ENCODE measurements at regions not wholly inside any gene's neighbourhood (a gene's known extent, or its start where the extent isn't known, plus 50 kb on each side); places are given as distances from the start of the nearest gene placed in this dataset.

DNA sequence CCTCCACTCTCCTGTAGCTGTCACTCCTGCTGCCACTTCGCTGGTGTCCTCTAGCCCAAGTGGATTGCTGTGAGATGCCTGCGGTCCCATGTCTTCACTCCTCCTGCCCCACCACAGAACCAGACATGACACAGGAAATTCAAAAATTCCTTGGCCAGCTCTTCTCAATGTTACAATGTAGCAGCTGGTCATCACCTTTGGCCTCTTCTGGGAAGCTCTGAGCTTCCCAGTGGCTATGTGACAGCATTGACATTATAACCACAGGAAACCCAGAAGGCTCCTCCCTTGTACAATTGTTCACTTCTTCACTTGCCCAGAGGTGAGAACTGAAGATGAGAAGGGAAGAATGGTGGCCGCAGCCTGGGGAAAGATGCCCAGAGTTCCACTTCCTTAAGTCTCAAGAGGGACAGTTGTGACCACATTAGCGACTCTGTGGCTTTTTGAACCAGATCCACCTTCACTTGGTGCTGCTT is 76.1 kb upstream of the NAA20 start:
- no peak for FAIRE-seq
- Mint-ChIP-seq H3K27me3 (ENCODE audit: low read depth, unreplicated experiment) (no peaks in the 10 kb centered on the region), H3K36me3 (ENCODE audit: low read depth, unreplicated experiment) (peaks cover 17% of the 10 kb centered on the region), H3K4me3 (ENCODE audit: unreplicated experiment) (no peak overlapping the region), H3K4me1 (ENCODE audit: low read depth, unreplicated experiment) (peaks cover 24% of the 10 kb centered on the region), H3K27ac (ENCODE audit: unreplicated experiment) (no peak overlapping the region), H3K9me3 (ENCODE audit: unreplicated experiment) (peaks cover 3% of the 10 kb centered on the region)
- Histone ChIP-seq H3K79me2 (ENCODE audit: insufficient read depth, low read length) (no peaks in the 10 kb centered on the region), H3K4me3 (ENCODE audit: insufficient read depth, low read depth, low read length) (no peak overlapping the region), H3K27ac (ENCODE audit: low read depth, low read length) (no peak overlapping the region), H3K27me3 (ENCODE audit: insufficient read depth, low read length) (no peaks in the 10 kb centered on the region), H4K20me1 (ENCODE audit: insufficient read depth, low read length) (no peaks in the 10 kb centered on the region), H3K4me1 (ENCODE audit: insufficient read depth, low read length) (peaks cover 18% of the 10 kb centered on the region), H3K36me3 (ENCODE audit: insufficient read depth, low read length) (no peaks in the 10 kb centered on the region), H3K9ac (ENCODE audit: low read length) (no peak overlapping the region), H3K9me3 (ENCODE audit: insufficient read depth, low read depth, low read length) (no peaks in the 10 kb centered on the region), H3K4me2 (ENCODE audit: low read length) (no peak overlapping the region), H2AFZ (ENCODE audit: low read depth, low read length) (no peak overlapping the region)
- DNase-seq (ENCODE audit: low read depth) = no peak
- TF ChIP-seq EZH2 (IDR thresholded peaks at IDR 0.05; ENCODE audit: insufficient read depth, low read length) = no peak
- TF ChIP-seq, protein P1, sequence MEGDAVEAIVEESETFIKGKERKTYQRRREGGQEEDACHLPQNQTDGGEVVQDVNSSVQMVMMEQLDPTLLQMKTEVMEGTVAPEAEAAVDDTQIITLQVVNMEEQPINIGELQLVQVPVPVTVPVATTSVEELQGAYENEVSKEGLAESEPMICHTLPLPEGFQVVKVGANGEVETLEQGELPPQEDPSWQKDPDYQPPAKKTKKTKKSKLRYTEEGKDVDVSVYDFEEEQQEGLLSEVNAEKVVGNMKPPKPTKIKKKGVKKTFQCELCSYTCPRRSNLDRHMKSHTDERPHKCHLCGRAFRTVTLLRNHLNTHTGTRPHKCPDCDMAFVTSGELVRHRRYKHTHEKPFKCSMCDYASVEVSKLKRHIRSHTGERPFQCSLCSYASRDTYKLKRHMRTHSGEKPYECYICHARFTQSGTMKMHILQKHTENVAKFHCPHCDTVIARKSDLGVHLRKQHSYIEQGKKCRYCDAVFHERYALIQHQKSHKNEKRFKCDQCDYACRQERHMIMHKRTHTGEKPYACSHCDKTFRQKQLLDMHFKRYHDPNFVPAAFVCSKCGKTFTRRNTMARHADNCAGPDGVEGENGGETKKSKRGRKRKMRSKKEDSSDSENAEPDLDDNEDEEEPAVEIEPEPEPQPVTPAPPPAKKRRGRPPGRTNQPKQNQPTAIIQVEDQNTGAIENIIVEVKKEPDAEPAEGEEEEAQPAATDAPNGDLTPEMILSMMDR (IDR thresholded peaks at IDR 0.05; ENCODE audit: insufficient read depth, low read depth, low read length) = no peak

DNA sequence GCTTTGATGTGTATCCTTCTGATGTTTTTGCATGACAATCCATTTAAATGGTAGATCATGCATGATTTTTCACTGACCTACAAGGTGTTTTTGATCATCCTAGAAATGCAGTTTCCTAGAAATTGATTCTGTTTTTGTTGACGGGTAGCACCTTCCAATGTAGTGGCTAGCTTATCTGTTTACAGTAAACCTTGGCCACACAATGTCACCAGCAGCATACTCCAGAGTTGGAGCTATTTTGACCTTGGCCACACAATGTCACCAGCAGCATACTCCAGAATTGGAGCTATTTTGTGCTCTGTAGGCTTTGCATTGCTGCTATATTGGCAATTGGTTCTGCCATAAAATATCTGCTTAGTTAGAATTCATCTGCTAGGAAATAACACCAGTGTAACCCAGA is 74.6 kb upstream of the NAA20 start:
- Mint-ChIP-seq H3K27ac (ENCODE audit: unreplicated experiment) (no peak overlapping the region), H3K4me1 (ENCODE audit: low read depth, unreplicated experiment) (peaks cover 26% of the 10 kb centered on the region), H3K27me3 (ENCODE audit: low read depth, unreplicated experiment) (no peaks in the 10 kb centered on the region), H3K36me3 (ENCODE audit: low read depth, unreplicated experiment) (peaks cover 15% of the 10 kb centered on the region), H3K9me3 (ENCODE audit: unreplicated experiment) (peaks cover 3% of the 10 kb centered on the region), H3K4me3 (ENCODE audit: unreplicated experiment) (no peak overlapping the region)
- Histone ChIP-seq H3K9me3 (ENCODE audit: insufficient read depth, low read depth, low read length) (no peaks in the 10 kb centered on the region), H2AFZ (ENCODE audit: low read depth, low read length) (no peak overlapping the region), H3K9ac (ENCODE audit: low read length) (no peak overlapping the region), H3K4me2 (ENCODE audit: low read length) (no peak overlapping the region), H3K4me3 (ENCODE audit: insufficient read depth, low read depth, low read length) (no peak overlapping the region), H3K27me3 (ENCODE audit: insufficient read depth, low read length) (no peaks in the 10 kb centered on the region), H3K27ac (ENCODE audit: low read depth, low read length) (no peak overlapping the region), H3K36me3 (ENCODE audit: insufficient read depth, low read length) (no peaks in the 10 kb centered on the region), H3K4me1 (ENCODE audit: insufficient read depth, low read length) (peaks cover 20% of the 10 kb centered on the region), H4K20me1 (ENCODE audit: insufficient read depth, low read length) (no peaks in the 10 kb centered on the region), H3K79me2 (ENCODE audit: insufficient read depth, low read length) (no peaks in the 10 kb centered on the region)
- DNase-seq (ENCODE audit: low read depth) (no peak), FAIRE-seq (no peak)
- TF ChIP-seq, protein P1 (IDR thresholded peaks at IDR 0.05; ENCODE audit: insufficient read depth, low read depth, low read length) = no peak
- TF ChIP-seq EZH2 (IDR thresholded peaks at IDR 0.05; ENCODE audit: insufficient read depth, low read length) = no peak

DNA sequence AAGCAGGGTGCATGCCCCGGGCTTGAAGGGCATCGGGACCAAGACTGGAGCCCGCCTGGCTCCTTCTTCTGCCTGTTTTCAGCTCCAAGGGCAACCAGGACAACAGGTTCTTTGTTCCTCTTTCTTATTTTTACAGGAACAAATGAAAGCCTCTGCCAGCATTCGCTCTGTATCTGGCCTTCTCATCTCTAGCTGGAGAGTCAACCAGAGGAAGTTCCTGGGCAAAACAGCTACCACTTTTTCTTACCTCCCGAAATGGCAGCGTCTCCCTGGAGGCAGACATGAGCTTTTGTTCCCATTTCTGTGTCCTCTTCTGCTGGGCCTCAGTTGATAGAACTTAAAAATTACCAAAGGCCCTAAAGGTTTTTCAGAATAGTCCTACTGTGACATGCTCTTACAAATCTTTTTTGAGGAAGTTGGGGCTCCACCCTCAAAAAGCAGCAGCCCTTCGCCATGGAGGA is 74.1 kb upstream of the NAA20 start:
- H3K4me3 Mint-ChIP-seq (ENCODE audit: unreplicated experiment) = no peak overlapping the region
- Histone ChIP-seq H4K20me1 (ENCODE audit: insufficient read depth, low read length) (no peaks in the 10 kb centered on the region), H3K27ac (ENCODE audit: low read depth, low read length) (no peak overlapping the region), H3K27me3 (ENCODE audit: insufficient read depth, low read length) (no peaks in the 10 kb centered on the region), H3K9ac (ENCODE audit: low read length) (no peak overlapping the region), H3K4me2 (ENCODE audit: low read length) (no peak overlapping the region), H3K4me1 (ENCODE audit: insufficient read depth, low read length) (peaks cover 25% of the 10 kb centered on the region), H3K4me3 (ENCODE audit: insufficient read depth, low read depth, low read length) (no peak overlapping the region), H3K36me3 (ENCODE audit: insufficient read depth, low read length) (no peaks in the 10 kb centered on the region), H2AFZ (ENCODE audit: low read depth, low read length) (no peak overlapping the region), H3K9me3 (ENCODE audit: insufficient read depth, low read depth, low read length) (no peaks in the 10 kb centered on the region), H3K79me2 (ENCODE audit: insufficient read depth, low read length) (no peaks in the 10 kb centered on the region)
- H3K4me1 Mint-ChIP-seq (ENCODE audit: low read depth, unreplicated experiment) = peaks cover 30% of the 10 kb centered on the region
- H3K27ac Mint-ChIP-seq (ENCODE audit: unreplicated experiment) = no peak overlapping the region
- no peak for DNase-seq (ENCODE audit: low read depth)
- TF ChIP-seq, protein P1 (IDR thresholded peaks at IDR 0.05; ENCODE audit: insufficient read depth, low read depth, low read length) = no peak
- no peak for TF ChIP-seq EZH2 (IDR thresholded peaks at IDR 0.05; ENCODE audit: insufficient read depth, low read length)
- FAIRE-seq = no peak
- H3K9me3 Mint-ChIP-seq (ENCODE audit: unreplicated experiment) = peaks cover 3% of the 10 kb centered on the region
- H3K36me3 Mint-ChIP-seq (ENCODE audit: low read depth, unreplicated experiment) = peaks cover 15% of the 10 kb centered on the region
- no peaks in the 10 kb centered on the region for H3K27me3 Mint-ChIP-seq (ENCODE audit: low read depth, unreplicated experiment)
